H1 (cell line): ENCODE measurements at regions not wholly inside any gene's neighbourhood (a gene's known extent, or its start where the extent isn't known, plus 50 kb on each side); places are given as distances from the start of the nearest gene placed in this dataset.

Experiments used
- CTCF ChIA-PET: fragments of 300-600 bp; sonication (Branson Sonifier 250); formaldehyde crosslinking; loops from one replicate; lab custom pipeline; 2021; ENCODE audit not compliant: partially characterized antibody; lab: Charles Lee
- POLR2A ChIA-PET: fragments of 300-600 bp; sonication (Branson Sonifier 250); formaldehyde crosslinking; loops from one replicate; lab custom pipeline; 2021; ENCODE audit warnings: inconsistent platforms; ENCODE audit not compliant: partially characterized antibody; lab: Charles Lee
- DNase-seq, 2 experiments: peaks; one replicate each; pipeline versions ENCODE4 v3.0.0 to v3.0.0-alpha.2; 2010 to 2022; ENCODE audit warnings: low spot score in 2 of 2, low read depth in 1 of 2, mixed read lengths in 1 of 2
- FAIRE-seq: peaks from 2 replicates; lab custom pipeline; 2011; peaks lifted over from hg19 to GRCh38; lab: Jason Lieb, UNC
- H2AFZ ChIP-seq: 2 replicates; pipeline ENCODE4 v1.8.1; 2012; ENCODE audit warnings: low read length, inconsistent platforms
- H2AK5ac ChIP-seq: 2 replicates; pipeline ENCODE4 v1.6.1; 2013; ENCODE audit warnings: low read depth, low read length
- H2BK120ac ChIP-seq: replicated peaks from 2 replicates; pipeline ENCODE3; 2013; ENCODE audit warnings: low read depth, low read length, inconsistent platforms
- H2BK12ac ChIP-seq: 2 replicates; pipeline ENCODE4 v1.6.1; 2013; ENCODE audit warnings: low read depth, low read length
- H2BK15ac ChIP-seq: 2 replicates; pipeline ENCODE4 v1.6.1; 2013; ENCODE audit warnings: low read length
- H2BK20ac ChIP-seq: 2 replicates; pipeline ENCODE4 v1.6.1; 2013; ENCODE audit warnings: low read length
- H2BK5ac ChIP-seq: 2 replicates; pipeline ENCODE4 v1.6.1; 2013; ENCODE audit warnings: low read depth, low read length
- H3K14ac ChIP-seq: 2 replicates; pipeline ENCODE4 v1.6.1; 2013; ENCODE audit warnings: inconsistent platforms; ENCODE audit not compliant: insufficient read length
- H3K18ac ChIP-seq: 2 replicates; pipeline ENCODE4 v1.6.1; 2013; ENCODE audit warnings: low read length; ENCODE audit errors: extremely low read depth
- H3K23ac ChIP-seq: 2 replicates; pipeline ENCODE4 v1.6.1; 2013; ENCODE audit warnings: inconsistent platforms; ENCODE audit not compliant: insufficient read length
- H3K23me2 ChIP-seq: 2 replicates; pipeline ENCODE4 v1.6.1; 2013; ENCODE audit warnings: low read depth, low read length
- H3K27ac ChIP-seq: 2 replicates; pipeline ENCODE4 v1.6.1; 2011; ENCODE audit warnings: low read depth, low read length, inconsistent platforms
- H3K27me3 ChIP-seq, 4 experiments: replicated peaks in 1 of 4; 1 replicate in 1 of 4; 2 replicates in 3 of 4; pipeline versions ENCODE4 v1.6.1 to v1.8.1; 2011 to 2013; ENCODE audit warnings: low read length in 3 of 4, mild to moderate bottlenecking in 3 of 4, inconsistent platforms in 2 of 4, mixed read lengths in 2 of 4, moderate library complexity in 1 of 4; ENCODE audit not compliant: control insufficient read depth in 3 of 4, insufficient read depth in 3 of 4; ENCODE audit errors: extremely low read depth in 1 of 4
- H3K36me3 ChIP-seq, 4 experiments: 2 replicates each; pipeline versions ENCODE4 v1.6.1 to v1.8.1; 2011 to 2013; ENCODE audit warnings: mild to moderate bottlenecking in 4 of 4, low read length in 3 of 4, moderate library complexity in 2 of 4, control low read depth in 1 of 4, inconsistent platforms in 1 of 4; ENCODE audit not compliant: insufficient read depth in 4 of 4, control insufficient read depth in 2 of 4
- H3K4ac ChIP-seq: replicated peaks from 2 replicates; pipeline ENCODE3; 2013; ENCODE audit warnings: low read length, low read depth, mixed read lengths, inconsistent platforms; ENCODE audit not compliant: insufficient read length
- H3K4me1 ChIP-seq, 4 experiments: replicated peaks in 1 of 4; 1 replicate in 1 of 4; 2 replicates in 3 of 4; pipeline versions ENCODE4 v1.6.1 to v1.8.1; 2011 to 2013; ENCODE audit warnings: low read length in 3 of 4, inconsistent platforms in 2 of 4, mixed read lengths in 1 of 4; ENCODE audit not compliant: insufficient read depth in 4 of 4, control insufficient read depth in 3 of 4
- H3K4me2 ChIP-seq, 2 experiments: 2 replicates each; pipeline versions ENCODE4 v1.6.1 to v1.8.1; 2011 to 2013; ENCODE audit warnings: low read depth in 2 of 2, low read length in 2 of 2, control low read depth in 1 of 2, inconsistent platforms in 1 of 2, mild to moderate bottlenecking in 1 of 2; ENCODE audit not compliant: insufficient read depth in 1 of 2
- H3K4me3 ChIP-seq, 4 experiments: fragments of 200-600, 300-600 bp in 1 of 4; sonication (generic), shearing (Covaris generic), sonication (Bioruptor Twin) in 1 of 4; 2 replicates each; pipeline versions ENCODE4 v1.5.1 to v1.8.1; 2011 to 2016; ENCODE audit warnings: low read length in 4 of 4, low read depth in 3 of 4, control low read depth in 2 of 4, inconsistent platforms in 2 of 4, mild to moderate bottlenecking in 2 of 4, mixed read lengths in 1 of 4, moderate library complexity in 1 of 4; ENCODE audit not compliant: insufficient read depth in 2 of 4; ENCODE audit errors: extremely low read depth in 1 of 4
- H3K56ac ChIP-seq: replicated peaks from 2 replicates; pipeline ENCODE3; 2013; ENCODE audit warnings: low read depth, mild to moderate bottlenecking, mixed read lengths, low read length, inconsistent platforms; ENCODE audit not compliant: insufficient read length
- H3K79me1 ChIP-seq: 2 replicates; pipeline ENCODE4 v1.6.1; 2013; ENCODE audit warnings: low read depth, low read length, control low read depth
- H3K79me2 ChIP-seq, 2 experiments: 2 replicates each; pipeline versions ENCODE4 v1.6.1 to v1.8.1; 2012 to 2013; ENCODE audit warnings: low read length in 2 of 2, mild to moderate bottlenecking in 2 of 2, inconsistent platforms in 1 of 2; ENCODE audit not compliant: insufficient read depth in 2 of 2, control insufficient read depth in 1 of 2
- H3K9ac ChIP-seq, 4 experiments: replicated peaks in 1 of 4; 1 replicate in 1 of 4; 2 replicates in 3 of 4; pipeline versions ENCODE4 v1.6.1 to v1.8.1; 2011 to 2013; ENCODE audit warnings: low read depth in 3 of 4, low read length in 3 of 4, control low read depth in 2 of 4, mild to moderate bottlenecking in 2 of 4, moderate library complexity in 2 of 4, inconsistent platforms in 1 of 4; ENCODE audit errors: extremely low read depth in 1 of 4
- H3K9me3 ChIP-seq, 2 experiments: 2 replicates each; pipeline versions ENCODE4 v1.6.1 to v1.8.1; 2012 to 2013; ENCODE audit warnings: mild to moderate bottlenecking in 2 of 2, moderate library complexity in 2 of 2, control low read depth in 1 of 2, inconsistent platforms in 1 of 2, low read depth in 1 of 2, low read length in 1 of 2, mixed read lengths in 1 of 2; ENCODE audit not compliant: insufficient read depth in 2 of 2
- H4K20me1 ChIP-seq, 2 experiments: replicated peaks in 1 of 2; 2 replicates each; pipeline versions ENCODE3 to v1.8.1; 2011 to 2013; ENCODE audit warnings: inconsistent platforms in 2 of 2, low read length in 2 of 2, mild to moderate bottlenecking in 1 of 2; ENCODE audit not compliant: insufficient read depth in 2 of 2, control insufficient read depth in 1 of 2
- H4K5ac ChIP-seq: 2 replicates; pipeline ENCODE4 v1.6.1; 2013; ENCODE audit warnings: low read length, low read depth, mixed read lengths, inconsistent platforms; ENCODE audit not compliant: insufficient read length
- H4K8ac ChIP-seq: 2 replicates; pipeline ENCODE4 v1.8.0; 2013; ENCODE audit warnings: mild to moderate bottlenecking, moderate library complexity, low read length, inconsistent platforms; ENCODE audit not compliant: insufficient read depth; ENCODE audit errors: extremely low read depth
- H4K91ac ChIP-seq: replicated peaks from 2 replicates; pipeline ENCODE3; 2013; ENCODE audit warnings: low read length, mixed read lengths, inconsistent platforms; ENCODE audit not compliant: insufficient read length
- BCL11A ChIP-seq, 2 experiments: IDR thresholded peaks; one replicate each; pipeline ENCODE4 v1.6.1; 2011; ENCODE audit warnings: low read depth in 2 of 2, low read length in 2 of 2, mild to moderate bottlenecking in 2 of 2
- CTBP2 ChIP-seq: IDR thresholded peaks from 2 replicates; pipeline ENCODE4 v1.7.0; 2011; ENCODE audit warnings: borderline replicate concordance, mild to moderate bottlenecking, moderate library complexity, mixed read lengths, low read length; ENCODE audit not compliant: insufficient read depth, insufficient read length
- EGR1 ChIP-seq: IDR thresholded peaks from 2 replicates; pipeline ENCODE4 v1.6.1; 2011; ENCODE audit warnings: low read depth, low read length, borderline replicate concordance
- EP300 ChIP-seq, 2 experiments: IDR thresholded peaks; 1 replicate in 1 of 2; 2 replicates in 1 of 2; pipeline ENCODE4 v1.6.1; 2011 to 2012; ENCODE audit warnings: low read depth in 2 of 2, low read length in 2 of 2, mild to moderate bottlenecking in 2 of 2, borderline replicate concordance in 1 of 2, inconsistent platforms in 1 of 2, moderate library complexity in 1 of 2
- GTF2F1 ChIP-seq: IDR thresholded peaks from 2 replicates; pipeline ENCODE4 v1.6.1; 2012; ENCODE audit warnings: low read depth, low read length, improper control_type of control experiment, borderline replicate concordance
- RNF2 ChIP-seq: fragments of 200-900, 300-1000 bp; sonication (generic); IDR thresholded peaks from 2 replicates; pipeline ENCODE4 v1.7.1; 2016; ENCODE audit warnings: borderline replicate concordance, low read depth, mild to moderate bottlenecking, antibody characterized with exemption, low read length; ENCODE audit not compliant: poor library complexity, severe bottlenecking; ENCODE audit errors: missing control alignments
- SAP30 ChIP-seq: fragments of 300-600 bp; sonication (generic); IDR thresholded peaks from 2 replicates; pipeline ENCODE4 v1.7.1; 2012; ENCODE audit warnings: low read length, moderate library complexity, mild to moderate bottlenecking, inconsistent platforms; ENCODE audit not compliant: insufficient read depth, insufficient replicate concordance
- SP1 ChIP-seq: IDR thresholded peaks from 2 replicates; pipeline ENCODE4 v1.6.1; 2011; ENCODE audit warnings: low read depth, low read length
- YY1 ChIP-seq: IDR thresholded peaks from 2 replicates; pipeline ENCODE4 v1.6.1; 2011; ENCODE audit warnings: low read depth, mild to moderate bottlenecking, low read length
- WGBS, 2 experiments: shearing (Covaris generic) in 1 of 2; methylation state at CpG; one replicate each; pipeline versions ENCODE4 v1.1.6 to v1.1.7; 2013 to 2015; ENCODE audit warnings: low lambda C conversion rate in 2 of 2, mixed read lengths in 2 of 2, inconsistent platforms in 1 of 2, low coverage in 1 of 2, missing lambda C conversion rate in 1 of 2; ENCODE audit not compliant: insufficient replicate concordance in 2 of 2, insufficient coverage in 1 of 2, insufficient read length in 1 of 2; ENCODE audit errors: extremely low coverage in 1 of 2, missing lambda C conversion rate in 1 of 2; 5-methylcytosine and 5-hydroxymethylcytosine counted together

GRCh38 chr3:134711284-134711683, 60.5 kb upstream of the KY start:
- no peak overlapping the region for H3K4me2 ChIP-seq
- TF ChIP-seq YY1, result no peak
- no peak for TF ChIP-seq RNF2
- TF ChIP-seq GTF2F1, result no peak
- TF ChIP-seq EGR1, result no peak
- no peak for TF ChIP-seq BCL11A (IDR thresholded peaks at IDR 0.05; ENCODE audit: low read depth in 2 of 2, low read length in 2 of 2)
- no peak for TF ChIP-seq CTBP2
- TF ChIP-seq EP300 (IDR thresholded peaks at IDR 0.05; ENCODE audit: borderline replicate concordance in 1 of 2, low read depth in 2 of 2, low read length in 2 of 2), result no peak
- TF ChIP-seq SP1, result no peak
- TF ChIP-seq SAP30, result no peak
- no peak overlapping the region for H2BK5ac ChIP-seq
- H2BK12ac ChIP-seq, result no peak overlapping the region
- no peak overlapping the region for H2BK15ac ChIP-seq
- DNase-seq (no peak), FAIRE-seq (no peak)
- no peak overlapping the region for H3K27ac ChIP-seq
- CTCF ChIA-PET, result no interaction called here
- no peak overlapping the region for H4K5ac ChIP-seq
- H3K79me1 ChIP-seq, result no peaks in the 10 kb centered on the region
- 84% methylated on average over 1 of the region's 1 CpG; no CpG with 5 or more reads in 1 of the 2 experiments for WGBS, 2 experiments
- no peak overlapping the region for H3K4me3 ChIP-seq
- no peak overlapping the region for H3K18ac ChIP-seq
- no peak overlapping the region for H3K56ac ChIP-seq
- no peak overlapping the region for H4K8ac ChIP-seq
- H3K23me2 ChIP-seq, result no peaks in the 10 kb centered on the region
- no peaks in the 10 kb centered on the region for H4K20me1 ChIP-seq
- H3K9me3 ChIP-seq, result no peaks in the 10 kb centered on the region
- no peaks in the 10 kb centered on the region for H3K36me3 ChIP-seq
- H4K91ac ChIP-seq, result no peak overlapping the region
- POLR2A ChIA-PET, result no interaction called here
- H2BK20ac ChIP-seq, result no peak overlapping the region
- no peak overlapping the region for H2BK120ac ChIP-seq
- no peak overlapping the region for H3K14ac ChIP-seq
- H3K27me3 ChIP-seq, result no peaks in the 10 kb centered on the region
- H3K23ac ChIP-seq, result no peak overlapping the region
- H2AK5ac ChIP-seq, result no peak overlapping the region
- H3K4me1 ChIP-seq, result no peaks in the 10 kb centered on the region
- H3K79me2 ChIP-seq, result no peaks in the 10 kb centered on the region
- H2AFZ ChIP-seq, result no peak overlapping the region
- H3K4ac ChIP-seq, result no peak overlapping the region
- no peak overlapping the region for H3K9ac ChIP-seq
